SK-N-SH (cell line): ENCODE measurements at regions not wholly inside any gene's neighbourhood (a gene's known extent, or its start where the extent isn't known, plus 50 kb on each side); places are given as distances from the start of the nearest gene placed in this dataset.

Experiments
- CTCF ChIA-PET: fragments of 300-600, 350-600 bp; formaldehyde crosslinking; extraction: SDS; loops from one replicate; lab custom pipeline; 2021; lab: Yijun Ruan, JAX
- POLR2A ChIA-PET: fragments of 350-600 bp; sonication (Branson Sonifier 250); formaldehyde crosslinking; extraction: SDS; loops from one replicate; lab custom pipeline; 2020; ENCODE audit warnings: antibody characterized with exemption, inconsistent platforms; lab: Yijun Ruan, JAX
- DNase-seq: peaks from one replicate; pipeline ENCODE4 v3.0.0; 2012
- H2AFZ ChIP-seq: fragments of 200-600 bp; sonication (generic); 2 replicates; pipeline ENCODE4 v1.8.1; 2016; ENCODE audit warnings: antibody characterized with exemption, mild to moderate bottlenecking, low read depth
- H3F3A ChIP-seq: fragments of 200-600 bp; sonication (generic); replicated peaks from 2 replicates; pipeline ENCODE3; 2016; ENCODE audit warnings: antibody characterized with exemption, mild to moderate bottlenecking; ENCODE audit not compliant: insufficient read depth
- H3K27ac ChIP-seq, 2 experiments: fragments of 200-500 bp in 1 of 2; fragments of 200-600 bp in 1 of 2; sonication (Bioruptor generic) in 1 of 2; sonication (generic), shearing (Covaris generic) in 1 of 2; 2 replicates each; pipeline versions ENCODE4 v1.5.1 to v1.6.1; 2014 to 2016; ENCODE audit warnings: low read depth in 2 of 2, inconsistent platforms in 1 of 2, low read length in 1 of 2, mild to moderate bottlenecking in 1 of 2, mixed read lengths in 1 of 2
- H3K27me3 ChIP-seq: fragments of 200-600 bp; sonication (generic), shearing (Covaris generic); 2 replicates; pipeline ENCODE4 v1.6.1; 2016; ENCODE audit warnings: mixed run types; ENCODE audit not compliant: insufficient read depth
- H3K36me3 ChIP-seq, 2 experiments: fragments of 200-500 bp in 1 of 2; fragments of 200-600 bp in 1 of 2; sonication (Bioruptor generic) in 1 of 2; sonication (generic) in 1 of 2; replicated peaks in 1 of 2; 2 replicates each; pipeline versions ENCODE3 to v1.5.1; 2014 to 2016; ENCODE audit warnings: low read length in 1 of 2, mild to moderate bottlenecking in 1 of 2; ENCODE audit not compliant: insufficient read depth in 2 of 2, control insufficient read depth in 1 of 2
- H3K4me1 ChIP-seq, 2 experiments: fragments of 200-500 bp in 1 of 2; fragments of 200-600 bp in 1 of 2; sonication (Bioruptor generic) in 1 of 2; sonication (generic), shearing (Covaris generic) in 1 of 2; 2 replicates each; pipeline versions ENCODE4 v1.5.1 to v1.6.1; 2014 to 2016; ENCODE audit warnings: low read depth in 1 of 2, low read length in 1 of 2, mixed run types in 1 of 2; ENCODE audit not compliant: insufficient read depth in 2 of 2, control insufficient read depth in 1 of 2
- H3K4me2 ChIP-seq: fragments of 200-600 bp; sonication (generic), shearing (Covaris generic); 2 replicates; pipeline ENCODE4 v1.6.1; 2017; ENCODE audit warnings: mixed run types
- H3K4me3 ChIP-seq, 2 experiments: fragments of 200-500 bp in 1 of 2; fragments of 200-600 bp in 1 of 2; sonication (Bioruptor generic) in 1 of 2; sonication (generic), shearing (Covaris generic) in 1 of 2; 2 replicates each; pipeline versions ENCODE4 v1.5.1 to v1.8.1; 2014 to 2016; ENCODE audit warnings: low read depth in 2 of 2, inconsistent platforms in 1 of 2, low read length in 1 of 2, mild to moderate bottlenecking in 1 of 2, mixed read lengths in 1 of 2, moderate library complexity in 1 of 2
- H3K79me2 ChIP-seq: fragments of 200-600 bp; sonication (generic); 2 replicates; pipeline ENCODE4 v1.8.1; 2017; ENCODE audit warnings: mild to moderate bottlenecking; ENCODE audit not compliant: insufficient read depth
- H3K9ac ChIP-seq: fragments of 200-600 bp; sonication (generic); 2 replicates; pipeline ENCODE4 v1.6.1; 2017; ENCODE audit warnings: mixed run types
- H3K9me2 ChIP-seq: fragments of 200-600 bp; sonication (generic); 2 replicates; pipeline ENCODE4 v1.6.1; 2017; ENCODE audit warnings: mixed run types
- H3K9me3 ChIP-seq: fragments of 200-600 bp; sonication (generic); 2 replicates; pipeline ENCODE4 v1.6.1; 2017; ENCODE audit warnings: mixed run types, mild to moderate bottlenecking, moderate library complexity
- H4K20me1 ChIP-seq: fragments of 200-600 bp; sonication (generic); 2 replicates; pipeline ENCODE4 v1.6.1; 2017; ENCODE audit warnings: mild to moderate bottlenecking, mixed run types; ENCODE audit not compliant: insufficient read depth
- CHD2 ChIP-seq: fragments of 150-350 bp; IDR thresholded peaks from 2 replicates; pipeline ENCODE4 v1.6.1; 2018; ENCODE audit warnings: low read length; ENCODE audit not compliant: partially characterized antibody
- ELF1 ChIP-seq: IDR thresholded peaks from 2 replicates; pipeline ENCODE4 v1.4.0; 2012
- EP300 ChIP-seq, 2 experiments: IDR thresholded peaks; 2 replicates each; pipeline versions ENCODE4 v1.4.0 to v1.6.1; 2012; ENCODE audit warnings: borderline replicate concordance in 1 of 2, low read depth in 1 of 2, low read length in 1 of 2
- GABPA ChIP-seq: IDR thresholded peaks from 2 replicates; pipeline ENCODE4 v1.4.0; 2012; ENCODE audit warnings: low read depth, mild to moderate bottlenecking
- MXI1 ChIP-seq: IDR thresholded peaks from 2 replicates; pipeline ENCODE4 v1.6.1; 2012; ENCODE audit warnings: mild to moderate bottlenecking, low read depth, low read length, improper control_type of control experiment
- NFIC ChIP-seq: IDR thresholded peaks from 2 replicates; pipeline ENCODE4 v1.4.0; 2012; ENCODE audit warnings: borderline replicate concordance
- POLR2AphosphoS5 ChIP-seq: IDR thresholded peaks from 2 replicates; pipeline ENCODE4 v1.6.1; 2012; ENCODE audit warnings: low read depth, low read length
- RAD21 ChIP-seq: IDR thresholded peaks from 2 replicates; pipeline ENCODE4 v1.6.1; 2012; ENCODE audit warnings: mild to moderate bottlenecking, low read length
- RCOR1 ChIP-seq: fragments of 150-350 bp; IDR thresholded peaks from 2 replicates; pipeline ENCODE4 v1.6.1; 2017; ENCODE audit warnings: antibody characterized with exemption, low read length
- RFX5 ChIP-seq: IDR thresholded peaks from 2 replicates; pipeline ENCODE4 v1.6.1; 2012; ENCODE audit warnings: mild to moderate bottlenecking, improper control_type of control experiment, low read length
- SIN3A ChIP-seq: IDR thresholded peaks from 2 replicates; pipeline ENCODE4 v1.6.1; 2012; ENCODE audit warnings: low read depth, mild to moderate bottlenecking, low read length, moderate library complexity, borderline replicate concordance
- SMC3 ChIP-seq: IDR thresholded peaks from 2 replicates; pipeline ENCODE4 v1.6.1; 2012; ENCODE audit warnings: low read depth, low read length, improper control_type of control experiment
- TAF1 ChIP-seq: IDR thresholded peaks from 2 replicates; pipeline ENCODE4 v1.6.1; 2012; ENCODE audit warnings: low read depth, mild to moderate bottlenecking, low read length, moderate library complexity, borderline replicate concordance
- TCF12 ChIP-seq: IDR thresholded peaks from 2 replicates; pipeline ENCODE4 v1.4.0; 2012
- WGBS: methylation state at CpG from one replicate; pipeline ENCODE4 v1.1.6; 2017; ENCODE audit warnings: low lambda C conversion rate; 5-methylcytosine and 5-hydroxymethylcytosine counted together
- TF ChIP-seq, protein P1 (sequence below): fragments of 200-600 bp; sonication (generic); IDR thresholded peaks from 2 replicates; pipeline ENCODE4 v1.6.1; 2017; ENCODE audit warnings: antibody characterized with exemption, mild to moderate bottlenecking, moderate library complexity
- TF ChIP-seq, protein P2 (sequence below): fragments of 150-350 bp; IDR thresholded peaks from 2 replicates; pipeline ENCODE4 v1.6.1; 2017; ENCODE audit warnings: antibody characterized with exemption, low read length, low read depth, borderline replicate concordance
- TF ChIP-seq, protein P3 (sequence below): IDR thresholded peaks from 2 replicates; pipeline ENCODE4 v1.4.0; 2012; ENCODE audit warnings: low read depth, borderline replicate concordance
- TF ChIP-seq, protein P4 (sequence below): IDR thresholded peaks from 2 replicates; pipeline ENCODE4; 2012
- TF ChIP-seq, protein P5 (sequence below): IDR thresholded peaks from 2 replicates; pipeline ENCODE4 v1.6.1; 2012; ENCODE audit warnings: mild to moderate bottlenecking, low read depth, low read length, moderate library complexity

DNA sequence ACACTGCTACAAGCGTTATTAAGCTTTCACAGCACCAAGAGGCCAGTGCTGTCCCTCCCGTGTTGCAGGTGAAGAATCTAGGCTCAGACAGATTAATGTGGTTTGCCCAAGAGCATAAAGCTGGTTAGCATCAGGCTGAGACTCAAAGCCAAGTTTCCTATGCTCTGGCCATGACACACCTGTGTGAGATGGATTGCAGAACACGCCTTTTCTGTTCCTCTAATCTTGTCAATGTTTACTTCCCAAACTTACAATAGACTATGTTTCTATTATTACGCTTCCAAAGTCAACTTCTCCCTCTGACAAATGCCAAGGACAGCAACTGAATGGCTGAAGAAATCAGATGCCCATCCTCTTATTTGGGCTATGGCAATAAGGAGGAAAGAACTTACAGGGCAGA is 138.4 kb upstream of the SLIT3 start:
- ChIA-PET CTCF (interaction anchor here (1.0 kb wide), 1 partner anchor 17 kb away, joined by 3 read pairs; no protein-coding TSS in a partner anchor), POLR2A (no interaction called here)
- Histone ChIP-seq H3K4me1 (no peaks in the 10 kb centered on the region), H3K79me2 (no peaks in the 10 kb centered on the region), H3K27me3 (no peaks in the 10 kb centered on the region), H2AFZ (no peak overlapping the region), H3F3A (no peaks in the 10 kb centered on the region), H3K9me3 (no peaks in the 10 kb centered on the region), H3K27ac (no peak overlapping the region)
- WGBS: 80% methylated on average over 4 of the region's 4 CpGs
- no peak for TF ChIP-seq GABPA
- no peak for TF ChIP-seq SIN3A
- no peak for TF ChIP-seq POLR2AphosphoS5
- TF ChIP-seq, protein P1, sequence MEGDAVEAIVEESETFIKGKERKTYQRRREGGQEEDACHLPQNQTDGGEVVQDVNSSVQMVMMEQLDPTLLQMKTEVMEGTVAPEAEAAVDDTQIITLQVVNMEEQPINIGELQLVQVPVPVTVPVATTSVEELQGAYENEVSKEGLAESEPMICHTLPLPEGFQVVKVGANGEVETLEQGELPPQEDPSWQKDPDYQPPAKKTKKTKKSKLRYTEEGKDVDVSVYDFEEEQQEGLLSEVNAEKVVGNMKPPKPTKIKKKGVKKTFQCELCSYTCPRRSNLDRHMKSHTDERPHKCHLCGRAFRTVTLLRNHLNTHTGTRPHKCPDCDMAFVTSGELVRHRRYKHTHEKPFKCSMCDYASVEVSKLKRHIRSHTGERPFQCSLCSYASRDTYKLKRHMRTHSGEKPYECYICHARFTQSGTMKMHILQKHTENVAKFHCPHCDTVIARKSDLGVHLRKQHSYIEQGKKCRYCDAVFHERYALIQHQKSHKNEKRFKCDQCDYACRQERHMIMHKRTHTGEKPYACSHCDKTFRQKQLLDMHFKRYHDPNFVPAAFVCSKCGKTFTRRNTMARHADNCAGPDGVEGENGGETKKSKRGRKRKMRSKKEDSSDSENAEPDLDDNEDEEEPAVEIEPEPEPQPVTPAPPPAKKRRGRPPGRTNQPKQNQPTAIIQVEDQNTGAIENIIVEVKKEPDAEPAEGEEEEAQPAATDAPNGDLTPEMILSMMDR: no peak
- TF ChIP-seq RCOR1: no peak
- TF ChIP-seq, protein P2, sequence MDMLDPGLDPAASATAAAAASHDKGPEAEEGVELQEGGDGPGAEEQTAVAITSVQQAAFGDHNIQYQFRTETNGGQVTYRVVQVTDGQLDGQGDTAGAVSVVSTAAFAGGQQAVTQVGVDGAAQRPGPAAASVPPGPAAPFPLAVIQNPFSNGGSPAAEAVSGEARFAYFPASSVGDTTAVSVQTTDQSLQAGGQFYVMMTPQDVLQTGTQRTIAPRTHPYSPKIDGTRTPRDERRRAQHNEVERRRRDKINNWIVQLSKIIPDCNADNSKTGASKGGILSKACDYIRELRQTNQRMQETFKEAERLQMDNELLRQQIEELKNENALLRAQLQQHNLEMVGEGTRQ: no peak
- TF ChIP-seq, protein P3, sequence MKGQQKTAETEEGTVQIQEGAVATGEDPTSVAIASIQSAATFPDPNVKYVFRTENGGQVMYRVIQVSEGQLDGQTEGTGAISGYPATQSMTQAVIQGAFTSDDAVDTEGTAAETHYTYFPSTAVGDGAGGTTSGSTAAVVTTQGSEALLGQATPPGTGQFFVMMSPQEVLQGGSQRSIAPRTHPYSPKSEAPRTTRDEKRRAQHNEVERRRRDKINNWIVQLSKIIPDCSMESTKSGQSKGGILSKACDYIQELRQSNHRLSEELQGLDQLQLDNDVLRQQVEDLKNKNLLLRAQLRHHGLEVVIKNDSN: no peak
- TF ChIP-seq TAF1: no peak
- no peak for TF ChIP-seq RFX5
- TF ChIP-seq, protein P4, sequence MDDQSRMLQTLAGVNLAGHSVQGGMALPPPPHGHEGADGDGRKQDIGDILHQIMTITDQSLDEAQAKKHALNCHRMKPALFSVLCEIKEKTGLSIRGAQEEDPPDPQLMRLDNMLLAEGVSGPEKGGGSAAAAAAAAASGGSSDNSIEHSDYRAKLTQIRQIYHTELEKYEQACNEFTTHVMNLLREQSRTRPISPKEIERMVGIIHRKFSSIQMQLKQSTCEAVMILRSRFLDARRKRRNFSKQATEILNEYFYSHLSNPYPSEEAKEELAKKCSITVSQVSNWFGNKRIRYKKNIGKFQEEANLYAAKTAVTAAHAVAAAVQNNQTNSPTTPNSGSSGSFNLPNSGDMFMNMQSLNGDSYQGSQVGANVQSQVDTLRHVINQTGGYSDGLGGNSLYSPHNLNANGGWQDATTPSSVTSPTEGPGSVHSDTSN: no peak
- TF ChIP-seq EP300 (IDR thresholded peaks at IDR 0.05; ENCODE audit: borderline replicate concordance in 1 of 2, low read depth in 1 of 2, low read length in 1 of 2): no peak
- TF ChIP-seq NFIC: no peak
- no peak for TF ChIP-seq CHD2
- no peak for TF ChIP-seq RAD21
- no peak for TF ChIP-seq SMC3
- TF ChIP-seq TCF12: no peak
- TF ChIP-seq ELF1: no peak
- TF ChIP-seq MXI1: no peak
- TF ChIP-seq, protein P5, sequence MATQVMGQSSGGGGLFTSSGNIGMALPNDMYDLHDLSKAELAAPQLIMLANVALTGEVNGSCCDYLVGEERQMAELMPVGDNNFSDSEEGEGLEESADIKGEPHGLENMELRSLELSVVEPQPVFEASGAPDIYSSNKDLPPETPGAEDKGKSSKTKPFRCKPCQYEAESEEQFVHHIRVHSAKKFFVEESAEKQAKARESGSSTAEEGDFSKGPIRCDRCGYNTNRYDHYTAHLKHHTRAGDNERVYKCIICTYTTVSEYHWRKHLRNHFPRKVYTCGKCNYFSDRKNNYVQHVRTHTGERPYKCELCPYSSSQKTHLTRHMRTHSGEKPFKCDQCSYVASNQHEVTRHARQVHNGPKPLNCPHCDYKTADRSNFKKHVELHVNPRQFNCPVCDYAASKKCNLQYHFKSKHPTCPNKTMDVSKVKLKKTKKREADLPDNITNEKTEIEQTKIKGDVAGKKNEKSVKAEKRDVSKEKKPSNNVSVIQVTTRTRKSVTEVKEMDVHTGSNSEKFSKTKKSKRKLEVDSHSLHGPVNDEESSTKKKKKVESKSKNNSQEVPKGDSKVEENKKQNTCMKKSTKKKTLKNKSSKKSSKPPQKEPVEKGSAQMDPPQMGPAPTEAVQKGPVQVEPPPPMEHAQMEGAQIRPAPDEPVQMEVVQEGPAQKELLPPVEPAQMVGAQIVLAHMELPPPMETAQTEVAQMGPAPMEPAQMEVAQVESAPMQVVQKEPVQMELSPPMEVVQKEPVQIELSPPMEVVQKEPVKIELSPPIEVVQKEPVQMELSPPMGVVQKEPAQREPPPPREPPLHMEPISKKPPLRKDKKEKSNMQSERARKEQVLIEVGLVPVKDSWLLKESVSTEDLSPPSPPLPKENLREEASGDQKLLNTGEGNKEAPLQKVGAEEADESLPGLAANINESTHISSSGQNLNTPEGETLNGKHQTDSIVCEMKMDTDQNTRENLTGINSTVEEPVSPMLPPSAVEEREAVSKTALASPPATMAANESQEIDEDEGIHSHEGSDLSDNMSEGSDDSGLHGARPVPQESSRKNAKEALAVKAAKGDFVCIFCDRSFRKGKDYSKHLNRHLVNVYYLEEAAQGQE: no peak
- TF ChIP-seq, all 33 proteins: peak for 0
- DNase-seq: no peak
- Histone ChIP-seq H3K4me2 (no peak overlapping the region), H4K20me1 (no peaks in the 10 kb centered on the region), H3K36me3 (no peaks in the 10 kb centered on the region), H3K9ac (no peak overlapping the region), H3K4me3 (no peak overlapping the region), H3K9me2 (no peaks in the 10 kb centered on the region)
